RWPE2 (cell line): ENCODE measurements at regions not wholly inside any gene's neighbourhood (a gene's known extent, or its start where the extent isn't known, plus 50 kb on each side); places are given as distances from the start of the nearest gene placed in this dataset.
A peak's percentile ranks its signal among the peaks of the same experiment; 100 is the strongest.

ENCODE experiments used
- ATAC-seq: fragments of 200-7000 bp; cut with Tn5 transposase; 3 replicates; pipeline ENCODE4 v1.9.1; 2021; ENCODE audit warnings: low read depth
- DNase-seq: peaks from one replicate; pipeline ENCODE4 v3.0.0-alpha.2; 2020; ENCODE audit warnings: low spot score
- H3K27ac ChIP-seq: fragments of 450-650 bp; 2 replicates; pipeline ENCODE4 v1.5.1; 2017; ENCODE audit warnings: mild to moderate bottlenecking; ENCODE audit not compliant: poor library complexity, severe bottlenecking
- H3K27me3 ChIP-seq: fragments of 250-450 bp; sonication (Bioruptor Pico); 2 replicates; pipeline ENCODE4 v1.5.1; 2021; ENCODE audit warnings: mild to moderate bottlenecking, moderate library complexity; ENCODE audit not compliant: insufficient read depth, poor library complexity, severe bottlenecking
- H3K36me3 ChIP-seq: fragments of 250-450 bp; sonication (Bioruptor Pico); 2 replicates; pipeline ENCODE4 v1.5.1; 2020; ENCODE audit warnings: low read depth, mild to moderate bottlenecking, moderate library complexity
- H3K4me1 ChIP-seq: fragments of 250-450 bp; sonication (Bioruptor Pico); 2 replicates; pipeline ENCODE4 v1.5.1; 2021; ENCODE audit warnings: mild to moderate bottlenecking, moderate library complexity; ENCODE audit not compliant: insufficient read depth, poor library complexity, severe bottlenecking
- H3K4me3 ChIP-seq: fragments of 250-450 bp; sonication (Bioruptor Pico); 2 replicates; pipeline ENCODE4 v1.5.1; 2021; ENCODE audit warnings: mild to moderate bottlenecking, moderate library complexity; ENCODE audit not compliant: severe bottlenecking
- H3K9me3 ChIP-seq: fragments of 250-450 bp; sonication (Bioruptor Pico); 2 replicates; pipeline ENCODE4 v1.5.1; 2021; ENCODE audit warnings: mild to moderate bottlenecking, moderate library complexity; ENCODE audit not compliant: severe bottlenecking
- CTCF ChIP-seq: fragments of 450-650 bp; IDR thresholded peaks from one replicate; pipeline ENCODE4 v1.5.1; 2017; ENCODE audit warnings: mild to moderate bottlenecking, moderate library complexity; ENCODE audit not compliant: poor library complexity, severe bottlenecking

- H3K4me1 ChIP-seq, result peaks cover 43% of the 10 kb centered on the region
- DNase-seq, result peak; percentile 65
- 0 out of 2 replicates have a peak, but pooled peaks cover 3% of the 10 kb centered on the region for H3K36me3 ChIP-seq
- no peak overlapping the region for H3K4me3 ChIP-seq
- TF ChIP-seq CTCF, result no peak
- H3K27me3 ChIP-seq, result no peaks in the 10 kb centered on the region
- peak; percentile 43 for ATAC-seq
- no peaks in the 10 kb centered on the region for H3K9me3 ChIP-seq
- H3K27ac ChIP-seq, result peak overlapping the region; percentile 100
Observed at GRCh38 chr5:98109561-98110006, 663.9 kb upstream of the RGMB start.

- Histone ChIP-seq H3K4me1 (peaks cover 43% of the 10 kb centered on the region), H3K4me3 (no peak overlapping the region), H3K27ac (peak overlapping the region; percentile 100), H3K9me3 (no peaks in the 10 kb centered on the region), H3K27me3 (no peaks in the 10 kb centered on the region), H3K36me3 (0 out of 2 replicates have a peak, but pooled peaks cover 3% of the 10 kb centered on the region)
- no peak for TF ChIP-seq CTCF
- ATAC-seq (peak; percentile 83), DNase-seq (no peak)
Observed at GRCh38 chr5:98110282-98110691, 663.2 kb upstream of the RGMB start.

DNA sequence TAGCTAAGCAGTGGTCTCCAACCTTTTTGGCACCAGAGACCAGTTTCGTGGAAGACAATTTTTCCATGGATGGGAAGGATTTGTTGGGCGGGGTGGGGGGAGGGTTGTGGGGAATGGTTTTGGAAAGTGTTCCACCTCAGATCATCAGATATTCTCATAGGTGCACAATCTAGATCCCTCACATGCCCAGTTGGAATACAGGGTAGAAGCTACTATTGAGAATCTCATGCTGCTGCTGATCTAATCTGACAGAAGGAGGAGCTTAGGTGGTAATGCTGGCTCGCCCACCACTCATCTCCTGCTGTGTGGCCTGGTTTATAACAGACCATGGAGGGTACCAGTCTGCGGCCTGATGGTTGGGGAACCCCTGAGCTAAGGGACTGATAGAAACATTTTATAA is 662.7 kb upstream of the RGMB start:
- TF ChIP-seq CTCF, result no peak
- Histone ChIP-seq H3K4me1 (peaks cover 43% of the 10 kb centered on the region), H3K27me3 (no peaks in the 10 kb centered on the region), H3K36me3 (0 out of 2 replicates have a peak, but pooled peaks cover 3% of the 10 kb centered on the region), H3K27ac (peak overlapping the region; percentile 100), H3K4me3 (no peak overlapping the region), H3K9me3 (no peaks in the 10 kb centered on the region)
- no peak for ATAC-seq
- DNase-seq, result no peak

- Histone ChIP-seq H3K4me1 (peaks cover 43% of the 10 kb centered on the region), H3K4me3 (no peak overlapping the region), H3K9me3 (no peaks in the 10 kb centered on the region), H3K36me3 (0 out of 2 replicates have a peak, but pooled peaks cover 3% of the 10 kb centered on the region), H3K27me3 (no peaks in the 10 kb centered on the region), H3K27ac (peak overlapping the region; percentile 100)
- TF ChIP-seq CTCF, result no peak
- no peak for ATAC-seq
- no peak for DNase-seq
Observed at GRCh38 chr5:98111686-98112085, 661.8 kb upstream of the RGMB start.

DNA sequence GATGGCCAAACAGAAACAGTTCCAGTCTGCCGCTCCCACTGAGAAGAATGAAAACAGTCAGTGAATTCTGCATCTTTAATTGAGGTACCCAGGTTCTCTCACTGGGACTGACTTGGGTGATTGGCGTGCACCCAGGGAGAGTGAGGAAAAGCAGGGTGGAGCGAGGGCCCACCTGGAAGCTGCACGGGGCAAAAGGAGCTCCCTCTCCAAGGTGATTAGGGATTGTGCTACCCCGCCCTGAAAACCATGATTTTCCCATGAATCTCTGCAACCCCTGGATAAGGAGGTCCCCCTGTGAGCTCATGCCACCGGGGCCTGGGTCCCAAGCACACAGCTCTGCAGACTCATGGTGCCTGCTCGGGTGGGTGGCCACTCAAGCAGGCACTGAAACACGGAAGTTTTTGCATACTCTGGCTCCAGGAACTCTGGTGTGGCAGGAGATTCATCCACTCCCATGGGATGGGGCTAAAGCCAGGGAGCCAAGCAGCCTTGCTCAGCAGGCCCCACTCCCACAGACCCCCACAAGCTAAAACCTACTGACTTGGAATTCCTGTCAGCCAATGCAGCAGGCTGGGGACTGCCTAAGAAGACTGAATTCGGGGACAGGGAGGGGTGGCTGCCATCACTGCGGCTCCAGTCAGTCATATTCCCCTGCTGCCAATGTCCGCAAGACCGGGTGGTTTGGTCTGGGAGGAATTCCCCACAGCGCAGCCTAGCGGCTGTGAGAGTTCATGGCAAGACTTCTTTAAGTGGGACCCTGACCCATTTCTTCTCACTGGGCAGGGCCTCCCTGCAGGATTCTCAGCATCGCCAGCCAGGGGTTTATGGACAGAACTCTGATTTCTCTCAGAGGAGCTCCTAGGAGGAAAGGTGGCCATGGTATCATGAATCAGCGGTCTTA is 652.2 kb upstream of the RGMB start:
- Histone ChIP-seq H3K27me3 (no peaks in the 10 kb centered on the region), H3K36me3 (no peaks in the 10 kb centered on the region), H3K27ac (no peak overlapping the region), H3K4me3 (no peak overlapping the region), H3K4me1 (no peaks in the 10 kb centered on the region), H3K9me3 (no peaks in the 10 kb centered on the region)
- ATAC-seq, result no peak
- DNase-seq, result no peak
- TF ChIP-seq CTCF, result no peak
